Smooth muscle cell (in vitro differentiated cells): ENCODE measurements at regions not wholly inside any gene's neighbourhood (a gene's known extent, or its start where the extent isn't known, plus 50 kb on each side); places are given as distances from the start of the nearest gene placed in this dataset.
"Not testable (repeated sequence)": the region's sequence is repeated elsewhere in the genome, so short reads cannot be mapped to it uniquely, and the experiment has no call there.

Experiments
- DNase-seq: peaks from one replicate; lab custom pipeline; 2025; ENCODE audit not compliant: unreplicated experiment; lab: John Stamatoyannopoulos, UW
- H2AFZ ChIP-seq: fragments of 200-600 bp; sonication (generic); 2 replicates; pipeline ENCODE4 v1.6.0; 2016; ENCODE audit warnings: antibody characterized with exemption, low read depth, mild to moderate bottlenecking
- H3F3A ChIP-seq: fragments of 200-600 bp; sonication (generic); 2 replicates; pipeline ENCODE4 v1.6.0; 2017; ENCODE audit warnings: antibody characterized with exemption, low read depth
- H3K27ac ChIP-seq: fragments of 200-600 bp; sonication (generic); 2 replicates; pipeline ENCODE4 v1.5.1; 2016; ENCODE audit warnings: low read depth, mild to moderate bottlenecking
- H3K27me3 ChIP-seq: fragments of 200-600 bp; sonication (generic); 2 replicates; pipeline ENCODE4 v1.6.1; 2016; ENCODE audit warnings: low read depth, mild to moderate bottlenecking
- H3K36me3 ChIP-seq: fragments of 200-600 bp; sonication (generic); 2 replicates; pipeline ENCODE4 v1.5.1; 2016; ENCODE audit warnings: low read depth
- H3K4me1 ChIP-seq: fragments of 200-600 bp; sonication (generic); 2 replicates; pipeline ENCODE4 v1.5.1; 2016; ENCODE audit warnings: low read depth
- H3K4me2 ChIP-seq: fragments of 200-600 bp; sonication (generic); 2 replicates; pipeline ENCODE4 v1.6.0; 2016; ENCODE audit warnings: mild to moderate bottlenecking
- H3K4me3 ChIP-seq: fragments of 200-600 bp; sonication (generic); 2 replicates; pipeline ENCODE4 v1.5.1; 2016; ENCODE audit warnings: mild to moderate bottlenecking
- H3K79me2 ChIP-seq: fragments of 200-600 bp; sonication (generic); 2 replicates; pipeline ENCODE4 v1.6.0; 2016; ENCODE audit warnings: low read depth, mild to moderate bottlenecking
- H3K9ac ChIP-seq: fragments of 200-600 bp; sonication (generic); 2 replicates; pipeline ENCODE4 v1.6.0; 2016; ENCODE audit warnings: low read depth
- H3K9me3 ChIP-seq: fragments of 200-600 bp; sonication (generic); replicated peaks from 2 replicates; pipeline ENCODE4 v1.5.1; 2016; ENCODE audit warnings: low read depth
- H4K20me1 ChIP-seq: fragments of 200-600 bp; sonication (generic); 2 replicates; pipeline ENCODE4 v1.6.0; 2016; ENCODE audit warnings: low read depth
- WGBS: methylation state at CpG from one replicate; pipeline ENCODE4 v1.1.7; 2016; ENCODE audit warnings: low lambda C conversion rate; 5-methylcytosine and 5-hydroxymethylcytosine counted together
- TF ChIP-seq, protein P1 (sequence below): fragments of 200-600 bp; sonication (generic); IDR thresholded peaks from 2 replicates; pipeline ENCODE4 v1.5.1; 2017; ENCODE audit warnings: borderline replicate concordance, mild to moderate bottlenecking, antibody characterized with exemption; ENCODE audit not compliant: insufficient read depth, poor library complexity, severe bottlenecking

DNA sequence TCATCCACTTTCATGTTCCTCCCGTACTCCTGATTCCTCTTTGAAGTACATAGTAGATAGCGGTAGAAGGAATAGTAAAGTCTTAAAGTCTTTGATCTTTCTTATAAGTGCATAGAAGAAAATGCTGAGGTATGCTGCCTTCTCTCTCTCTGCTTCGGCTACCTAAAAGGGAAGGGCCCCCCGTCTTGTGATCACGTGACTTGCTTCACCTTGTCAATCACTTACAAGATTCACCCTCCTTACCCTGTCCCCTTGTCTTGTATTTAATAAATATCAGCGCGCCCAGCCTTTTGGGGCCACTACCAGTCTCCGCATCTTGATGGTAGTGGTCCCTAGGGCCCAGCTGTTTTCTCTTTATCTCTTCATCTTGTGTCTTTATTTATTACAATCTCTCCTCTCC is 932.2 kb upstream of the FANCL start:
- no peak overlapping the region for H3K9ac ChIP-seq
- no peak overlapping the region for H3K4me3 ChIP-seq
- TF ChIP-seq, protein P1, sequence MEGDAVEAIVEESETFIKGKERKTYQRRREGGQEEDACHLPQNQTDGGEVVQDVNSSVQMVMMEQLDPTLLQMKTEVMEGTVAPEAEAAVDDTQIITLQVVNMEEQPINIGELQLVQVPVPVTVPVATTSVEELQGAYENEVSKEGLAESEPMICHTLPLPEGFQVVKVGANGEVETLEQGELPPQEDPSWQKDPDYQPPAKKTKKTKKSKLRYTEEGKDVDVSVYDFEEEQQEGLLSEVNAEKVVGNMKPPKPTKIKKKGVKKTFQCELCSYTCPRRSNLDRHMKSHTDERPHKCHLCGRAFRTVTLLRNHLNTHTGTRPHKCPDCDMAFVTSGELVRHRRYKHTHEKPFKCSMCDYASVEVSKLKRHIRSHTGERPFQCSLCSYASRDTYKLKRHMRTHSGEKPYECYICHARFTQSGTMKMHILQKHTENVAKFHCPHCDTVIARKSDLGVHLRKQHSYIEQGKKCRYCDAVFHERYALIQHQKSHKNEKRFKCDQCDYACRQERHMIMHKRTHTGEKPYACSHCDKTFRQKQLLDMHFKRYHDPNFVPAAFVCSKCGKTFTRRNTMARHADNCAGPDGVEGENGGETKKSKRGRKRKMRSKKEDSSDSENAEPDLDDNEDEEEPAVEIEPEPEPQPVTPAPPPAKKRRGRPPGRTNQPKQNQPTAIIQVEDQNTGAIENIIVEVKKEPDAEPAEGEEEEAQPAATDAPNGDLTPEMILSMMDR: no peak
- 94% methylated on average over 8 of the region's 8 CpGs for WGBS
- H3K4me1 ChIP-seq: no peaks in the 10 kb centered on the region
- DNase-seq: no peak
- H3K27ac ChIP-seq: no peak overlapping the region
- H3F3A ChIP-seq: no peaks in the 10 kb centered on the region
- H3K36me3 ChIP-seq: no peaks in the 10 kb centered on the region
- no peaks in the 10 kb centered on the region for H3K27me3 ChIP-seq
- H3K4me2 ChIP-seq: no peak overlapping the region
- no peak overlapping the region for H2AFZ ChIP-seq
- H3K79me2 ChIP-seq: no peaks in the 10 kb centered on the region
- H4K20me1 ChIP-seq: no peaks in the 10 kb centered on the region
- H3K9me3 ChIP-seq: no peaks in the 10 kb centered on the region

GRCh38 chr2:59171019-59171418 is 929.9 kb upstream of the FANCL start:
- Histone ChIP-seq H3K4me2 (no peak overlapping the region), H3K9ac (no peak overlapping the region), H4K20me1 (no peaks in the 10 kb centered on the region), H3K4me1 (no peaks in the 10 kb centered on the region), H3K27me3 (no peaks in the 10 kb centered on the region), H3K4me3 (no peak overlapping the region), H3K36me3 (no peaks in the 10 kb centered on the region), H3F3A (no peaks in the 10 kb centered on the region), H3K79me2 (no peaks in the 10 kb centered on the region), H3K27ac (no peak overlapping the region), H3K9me3 (no peaks in the 10 kb centered on the region), H2AFZ (no peak overlapping the region)
- TF ChIP-seq, protein P1: no peak
- no peak for DNase-seq

- no peak for DNase-seq
- WGBS: 93% methylated on average over 4 of the region's 4 CpGs
- Histone ChIP-seq H3K4me3 (no peak overlapping the region), H3F3A (no peaks in the 10 kb centered on the region), H4K20me1 (no peaks in the 10 kb centered on the region), H3K9me3 (no peaks in the 10 kb centered on the region), H3K4me1 (no peaks in the 10 kb centered on the region), H3K27me3 (no peaks in the 10 kb centered on the region), H3K79me2 (no peaks in the 10 kb centered on the region), H3K4me2 (no peak overlapping the region), H3K36me3 (no peaks in the 10 kb centered on the region), H2AFZ (no peak overlapping the region), H3K9ac (no peak overlapping the region), H3K27ac (no peak overlapping the region)
- TF ChIP-seq, protein P1: no peak
Measured at GRCh38 chr2:59168766-59169165, 927.6 kb upstream of the FANCL start.

DNA sequence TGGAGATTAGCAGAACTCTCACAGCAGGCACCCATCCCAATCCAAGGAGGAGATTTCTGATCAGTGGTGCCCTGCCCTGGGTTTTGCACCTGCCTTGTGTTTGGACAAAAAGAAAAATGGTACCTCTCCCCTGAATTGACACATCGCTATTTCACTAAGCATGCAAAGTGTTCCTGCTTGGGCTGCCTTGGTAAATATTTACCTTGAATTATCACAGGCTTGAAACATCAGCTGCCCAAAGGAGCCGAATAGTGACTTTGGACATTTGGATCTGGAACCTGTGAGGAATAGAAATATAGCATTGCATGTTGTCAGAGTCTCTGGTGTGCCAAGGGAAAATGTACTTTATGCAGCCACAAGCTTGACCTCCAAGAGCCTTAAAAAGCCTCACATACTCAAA is 926.4 kb upstream of the FANCL start:
- H3K79me2 ChIP-seq: no peaks in the 10 kb centered on the region
- 86% methylated on average over 2 of the region's 2 CpGs for WGBS
- H3K4me1 ChIP-seq: no peaks in the 10 kb centered on the region
- no peak overlapping the region for H3K4me3 ChIP-seq
- no peaks in the 10 kb centered on the region for H3K36me3 ChIP-seq
- no peaks in the 10 kb centered on the region for H4K20me1 ChIP-seq
- no peaks in the 10 kb centered on the region for H3K9me3 ChIP-seq
- H3K27ac ChIP-seq: no peak overlapping the region
- DNase-seq: no peak
- H2AFZ ChIP-seq: no peak overlapping the region
- no peaks in the 10 kb centered on the region for H3F3A ChIP-seq
- H3K9ac ChIP-seq: no peak overlapping the region
- TF ChIP-seq, protein P1: no peak
- H3K4me2 ChIP-seq: no peak overlapping the region
- H3K27me3 ChIP-seq: no peaks in the 10 kb centered on the region

DNA sequence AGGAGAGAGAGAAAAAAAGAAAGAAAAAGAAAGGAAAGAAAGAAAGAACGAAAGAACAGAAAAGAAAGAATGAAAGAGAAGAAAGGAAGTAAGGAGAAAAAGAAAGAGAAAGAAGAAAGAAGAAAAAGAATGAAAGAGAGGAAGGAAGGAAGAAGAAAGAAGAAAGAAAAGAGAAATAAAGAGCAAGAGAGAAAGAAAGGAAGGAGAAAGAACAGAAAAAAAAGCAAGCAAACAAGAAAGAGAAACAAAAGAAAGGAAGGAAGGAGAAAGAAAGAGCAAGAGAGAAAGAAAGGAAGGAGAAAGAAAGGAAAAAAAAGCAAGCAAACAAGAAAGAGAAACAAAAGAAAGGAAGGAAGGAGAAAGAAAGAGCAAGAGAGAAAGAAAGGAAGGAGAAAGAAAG is 916.8 kb upstream of the FANCL start:
- H3K9ac ChIP-seq, H3K36me3 ChIP-seq, H3K4me1 ChIP-seq, DNase-seq, H3K4me3 ChIP-seq, H3K4me2 ChIP-seq, H3F3A ChIP-seq, H3K79me2 ChIP-seq, H3K27me3 ChIP-seq, H2AFZ ChIP-seq, H3K9me3 ChIP-seq, H3K27ac ChIP-seq, H4K20me1 ChIP-seq: not testable (repeated sequence)
- 65% methylated on average over 1 of the region's 1 CpG for WGBS
